ENCODE measurements at regions not wholly inside any gene's neighbourhood (a gene's known extent, or its start where the extent isn't known, plus 50 kb on each side); places are given as distances from the start of the nearest gene placed in this dataset.

- CTCF ChIA-PET, result no interaction called here
- no peak for TF ChIP-seq CTCF (IDR thresholded peaks at IDR 0.05; ENCODE audit: control extremely low read depth, extremely low read depth, low read depth, missing control alignments)
- DNase-seq (ENCODE audit: extremely low spot score), result no peak
- POLR2A ChIA-PET, result no interaction called here
These were observed 215.6 kb upstream of the ARL4C start for GRCh38 chr2:234712421-234712935.

- TF ChIP-seq CTCF (IDR thresholded peaks at IDR 0.05; ENCODE audit: control extremely low read depth, extremely low read depth, low read depth, missing control alignments), result no peak
- no peak for DNase-seq (ENCODE audit: extremely low spot score)
- ChIA-PET POLR2A (no interaction called here), CTCF (no interaction called here)
These were observed 214.4 kb upstream of the ARL4C start for GRCh38 chr2:234711308-234711707.

- ChIA-PET POLR2A (no interaction called here), CTCF (no interaction called here)
- no peak for DNase-seq (ENCODE audit: extremely low spot score)
- no peak for TF ChIP-seq CTCF (IDR thresholded peaks at IDR 0.05; ENCODE audit: control extremely low read depth, extremely low read depth, low read depth, missing control alignments)
These were observed 213.7 kb upstream of the ARL4C start for GRCh38 chr2:234710587-234710986.

GRCh38 chr2:234710066-234710465 is 213.2 kb upstream of the ARL4C start:
- ChIA-PET POLR2A (no interaction called here), CTCF (no interaction called here)
- no peak for TF ChIP-seq CTCF (IDR thresholded peaks at IDR 0.05; ENCODE audit: control extremely low read depth, extremely low read depth, low read depth, missing control alignments)
- no peak for DNase-seq (ENCODE audit: extremely low spot score)

- no peak for TF ChIP-seq CTCF (IDR thresholded peaks at IDR 0.05; ENCODE audit: control extremely low read depth, extremely low read depth, low read depth, missing control alignments)
- ChIA-PET POLR2A (no interaction called here), CTCF (no interaction called here)
- DNase-seq (ENCODE audit: extremely low spot score), result no peak
These were observed 211.8 kb upstream of the ARL4C start for GRCh38 chr2:234708717-234709116.

GRCh38 chr2:234708091-234708683 is 211.3 kb upstream of the ARL4C start:
- TF ChIP-seq CTCF (IDR thresholded peaks at IDR 0.05; ENCODE audit: control extremely low read depth, extremely low read depth, low read depth, missing control alignments), result no peak
- ChIA-PET CTCF (no interaction called here), POLR2A (no interaction called here)
- no peak for DNase-seq (ENCODE audit: extremely low spot score)

- CTCF ChIA-PET, result no interaction called here
- TF ChIP-seq CTCF (IDR thresholded peaks at IDR 0.05; ENCODE audit: control extremely low read depth, extremely low read depth, low read depth, missing control alignments), result no peak
- POLR2A ChIA-PET, result no interaction called here
- DNase-seq (ENCODE audit: extremely low spot score), result no peak
These were observed 209.2 kb upstream of the ARL4C start for GRCh38 chr2:234706086-234706485.

Data from GM10248 (cell line).